ENCODE measurements at regions not wholly inside any gene's neighbourhood (a gene's known extent, or its start where the extent isn't known, plus 50 kb on each side); places are given as distances from the start of the nearest gene placed in this dataset.
"Not testable (repeated sequence)": the region's sequence is repeated elsewhere in the genome, so short reads cannot be mapped to it uniquely, and the experiment has no call there.

DNA sequence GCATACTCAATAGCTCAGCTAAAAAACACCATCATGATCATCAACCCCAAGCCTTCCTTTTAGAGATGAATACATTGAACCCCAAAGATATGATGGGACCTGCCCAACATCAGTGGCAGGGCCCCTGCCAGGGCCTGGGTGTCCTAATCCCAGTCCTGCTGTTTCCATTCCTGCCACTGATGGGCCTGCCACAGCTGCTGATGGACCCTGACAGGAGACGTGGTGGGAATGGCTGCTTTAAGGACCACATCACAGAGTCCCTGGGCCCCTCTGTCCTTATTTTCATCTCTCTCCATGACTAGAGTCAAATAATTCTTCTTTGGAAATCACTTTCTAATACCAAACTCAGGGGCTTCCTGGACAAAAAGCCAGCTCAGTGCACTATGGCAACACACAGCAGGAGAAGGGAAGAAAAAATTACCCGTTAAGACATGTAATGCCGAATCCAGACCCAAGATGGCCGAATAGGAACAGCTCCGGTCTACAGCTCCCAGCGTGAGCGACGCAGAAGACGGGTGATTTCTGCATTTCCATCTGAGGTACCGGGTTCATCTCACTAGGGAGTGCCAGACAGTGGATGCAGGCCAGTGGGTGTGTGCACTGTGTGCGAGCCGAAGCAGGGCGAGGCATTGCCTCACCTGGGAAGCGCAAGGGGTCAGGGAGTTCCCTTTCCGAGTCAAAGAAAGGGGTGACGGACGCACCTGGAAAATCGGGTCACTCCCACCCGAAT is 160.6 kb upstream of the THBS1 start:
- TF ChIP-seq, protein P1, sequence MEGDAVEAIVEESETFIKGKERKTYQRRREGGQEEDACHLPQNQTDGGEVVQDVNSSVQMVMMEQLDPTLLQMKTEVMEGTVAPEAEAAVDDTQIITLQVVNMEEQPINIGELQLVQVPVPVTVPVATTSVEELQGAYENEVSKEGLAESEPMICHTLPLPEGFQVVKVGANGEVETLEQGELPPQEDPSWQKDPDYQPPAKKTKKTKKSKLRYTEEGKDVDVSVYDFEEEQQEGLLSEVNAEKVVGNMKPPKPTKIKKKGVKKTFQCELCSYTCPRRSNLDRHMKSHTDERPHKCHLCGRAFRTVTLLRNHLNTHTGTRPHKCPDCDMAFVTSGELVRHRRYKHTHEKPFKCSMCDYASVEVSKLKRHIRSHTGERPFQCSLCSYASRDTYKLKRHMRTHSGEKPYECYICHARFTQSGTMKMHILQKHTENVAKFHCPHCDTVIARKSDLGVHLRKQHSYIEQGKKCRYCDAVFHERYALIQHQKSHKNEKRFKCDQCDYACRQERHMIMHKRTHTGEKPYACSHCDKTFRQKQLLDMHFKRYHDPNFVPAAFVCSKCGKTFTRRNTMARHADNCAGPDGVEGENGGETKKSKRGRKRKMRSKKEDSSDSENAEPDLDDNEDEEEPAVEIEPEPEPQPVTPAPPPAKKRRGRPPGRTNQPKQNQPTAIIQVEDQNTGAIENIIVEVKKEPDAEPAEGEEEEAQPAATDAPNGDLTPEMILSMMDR (IDR thresholded peaks at IDR 0.05; ENCODE audit: low read depth, low read length) = not testable (repeated sequence)
- not testable (repeated sequence) for TF ChIP-seq EZH2phosphoT487 (IDR thresholded peaks at IDR 0.05; ENCODE audit: low read depth)

Measured in OCI-LY3 (cell line).